ENCODE measurements at regions not wholly inside any gene's neighbourhood (a gene's known extent, or its start where the extent isn't known, plus 50 kb on each side); places are given as distances from the start of the nearest gene placed in this dataset.

DNA sequence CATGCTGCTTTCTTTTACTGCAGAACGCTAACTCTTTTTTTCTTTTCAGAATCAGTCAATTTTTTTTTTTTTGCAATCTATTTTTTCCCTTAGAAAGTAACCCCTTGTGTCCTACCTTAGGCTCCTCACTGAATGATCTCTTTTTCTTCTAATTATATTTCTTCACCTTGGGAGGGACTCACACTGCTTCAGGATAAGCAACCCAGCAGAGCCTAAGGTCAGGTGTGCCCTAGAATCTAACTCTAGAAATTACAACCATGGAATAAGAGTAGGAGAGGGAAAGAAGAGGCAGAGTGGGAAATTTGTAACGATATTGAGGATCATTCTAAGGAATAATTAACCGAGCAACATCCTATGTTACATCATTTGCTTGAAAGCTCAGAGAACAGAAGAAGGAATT is 564.0 kb upstream of the MEF2C start:
- Histone ChIP-seq H4K91ac (ENCODE audit: low read depth, low read length, poor library complexity) (no peak overlapping the region), H2BK120ac (ENCODE audit: low read depth, low read length) (no peak overlapping the region), H3K9me3 (replicated peaks in 1 of 2; ENCODE audit: control insufficient read depth in 2 of 2, insufficient read depth in 1 of 2, low read depth in 1 of 2, low read length in 2 of 2) (no peaks in the 10 kb centered on the region), H3K27me3 (ENCODE audit: control insufficient read depth in 3 of 3, insufficient read depth in 3 of 3, low read depth in 1 of 3, low read length in 3 of 3) (no peaks in the 10 kb centered on the region), H3K4me3 (ENCODE audit: low read length in 2 of 2) (no peak overlapping the region), H2AK5ac (ENCODE audit: low read depth, low read length) (no peak overlapping the region), H3K27ac (replicated peaks; ENCODE audit: low read length) (no peak overlapping the region), H2AFZ (ENCODE audit: low read length) (no peak overlapping the region), H3K4me2 (ENCODE audit: insufficient read depth, low read length, poor library complexity, severe bottlenecking) (no peak overlapping the region), H2BK12ac (ENCODE audit: low read length) (no peak overlapping the region), H2BK5ac (ENCODE audit: low read length) (no peak overlapping the region), H3K4me1 (ENCODE audit: control insufficient read depth in 2 of 2, insufficient read depth in 1 of 2, low read depth in 1 of 2, low read length in 2 of 2) (no peaks in the 10 kb centered on the region), H3K4ac (ENCODE audit: low read length) (no peak overlapping the region), H2BK15ac (ENCODE audit: low read length) (no peak overlapping the region), H3K18ac (ENCODE audit: low read length) (no peak overlapping the region), H3K23ac (ENCODE audit: low read depth, low read length, poor library complexity) (no peak overlapping the region), H3K14ac (ENCODE audit: low read length) (no peak overlapping the region), H3K9ac (ENCODE audit: low read depth, low read length, poor library complexity) (no peak overlapping the region), H3K36me3 (replicated peaks in 1 of 2; ENCODE audit: control insufficient read depth in 2 of 2, insufficient read depth in 2 of 2, low read length in 2 of 2) (no peaks in the 10 kb centered on the region), H3K79me1 (ENCODE audit: low read depth, low read length) (no peaks in the 10 kb centered on the region), H4K8ac (ENCODE audit: low read depth, low read length) (no peak overlapping the region)
- WGBS, 2 donors (ENCODE audit: extremely low coverage in 2 of 2, insufficient read length in 2 of 2, insufficient replicate concordance in 1 of 2) = no CpG with 5 or more reads among the region's 3 CpGs
- DNase-seq (ENCODE audit: low spot score) = no peak

DNA sequence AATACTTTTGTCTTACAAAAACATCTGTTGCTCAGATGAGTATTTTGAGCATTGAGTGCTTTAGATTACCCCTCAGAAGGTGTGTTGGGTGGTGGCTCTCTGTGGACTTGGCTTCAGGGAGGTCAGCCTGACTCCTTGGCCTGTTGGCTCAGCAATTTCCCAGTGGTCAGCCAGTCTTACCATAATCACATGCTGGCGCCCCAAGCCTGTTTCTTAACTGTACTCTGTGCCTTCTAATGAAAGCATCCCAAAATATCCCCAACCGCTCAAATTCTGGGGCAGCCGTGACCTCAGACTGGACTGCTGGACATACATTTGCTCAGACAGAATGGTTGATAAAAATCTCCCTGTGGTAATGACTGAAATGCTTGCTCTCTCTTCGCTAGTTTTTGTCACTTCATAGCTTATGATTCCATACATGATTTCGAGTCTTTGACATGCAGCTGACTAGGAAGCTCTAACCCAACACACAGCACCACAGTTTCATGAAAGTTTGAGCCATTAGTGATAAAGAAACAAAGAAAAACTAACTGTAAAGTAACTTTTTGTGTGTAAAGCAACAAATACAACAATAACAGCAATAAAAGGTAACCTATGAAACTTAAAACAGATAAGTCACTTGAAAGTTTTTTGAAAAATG is 562.2 kb upstream of the MEF2C start:
- Histone ChIP-seq H3K4me1 (ENCODE audit: control insufficient read depth in 2 of 2, insufficient read depth in 1 of 2, low read depth in 1 of 2, low read length in 2 of 2) (no peaks in the 10 kb centered on the region), H3K4me3 (ENCODE audit: low read length in 2 of 2) (no peak overlapping the region), H3K14ac (ENCODE audit: low read length) (no peak overlapping the region), H3K36me3 (replicated peaks in 1 of 2; ENCODE audit: control insufficient read depth in 2 of 2, insufficient read depth in 2 of 2, low read length in 2 of 2) (no peaks in the 10 kb centered on the region), H3K18ac (ENCODE audit: low read length) (no peak overlapping the region), H2BK12ac (ENCODE audit: low read length) (no peak overlapping the region), H4K8ac (ENCODE audit: low read depth, low read length) (no peak overlapping the region), H3K23ac (ENCODE audit: low read depth, low read length, poor library complexity) (no peak overlapping the region), H3K79me1 (ENCODE audit: low read depth, low read length) (no peaks in the 10 kb centered on the region), H2BK5ac (ENCODE audit: low read length) (no peak overlapping the region), H2AK5ac (ENCODE audit: low read depth, low read length) (no peak overlapping the region), H3K9ac (ENCODE audit: low read depth, low read length, poor library complexity) (no peak overlapping the region), H3K27ac (replicated peaks; ENCODE audit: low read length) (no peak overlapping the region), H3K9me3 (replicated peaks in 1 of 2; ENCODE audit: control insufficient read depth in 2 of 2, insufficient read depth in 1 of 2, low read depth in 1 of 2, low read length in 2 of 2) (no peaks in the 10 kb centered on the region), H2BK120ac (ENCODE audit: low read depth, low read length) (no peak overlapping the region), H2AFZ (ENCODE audit: low read length) (peak overlapping the region; percentile 64), H3K4me2 (ENCODE audit: insufficient read depth, low read length, poor library complexity, severe bottlenecking) (no peak overlapping the region), H3K27me3 (ENCODE audit: control insufficient read depth in 3 of 3, insufficient read depth in 3 of 3, low read depth in 1 of 3, low read length in 3 of 3) (no peaks in the 10 kb centered on the region), H2BK15ac (ENCODE audit: low read length) (no peak overlapping the region), H3K4ac (ENCODE audit: low read length) (no peak overlapping the region), H4K91ac (ENCODE audit: low read depth, low read length, poor library complexity) (no peak overlapping the region)
- no CpG with 5 or more reads among the region's 5 CpGs for WGBS, 2 donors (ENCODE audit: extremely low coverage in 2 of 2, insufficient read length in 2 of 2, insufficient replicate concordance in 1 of 2)
- no peak for DNase-seq (ENCODE audit: low spot score)

DNA sequence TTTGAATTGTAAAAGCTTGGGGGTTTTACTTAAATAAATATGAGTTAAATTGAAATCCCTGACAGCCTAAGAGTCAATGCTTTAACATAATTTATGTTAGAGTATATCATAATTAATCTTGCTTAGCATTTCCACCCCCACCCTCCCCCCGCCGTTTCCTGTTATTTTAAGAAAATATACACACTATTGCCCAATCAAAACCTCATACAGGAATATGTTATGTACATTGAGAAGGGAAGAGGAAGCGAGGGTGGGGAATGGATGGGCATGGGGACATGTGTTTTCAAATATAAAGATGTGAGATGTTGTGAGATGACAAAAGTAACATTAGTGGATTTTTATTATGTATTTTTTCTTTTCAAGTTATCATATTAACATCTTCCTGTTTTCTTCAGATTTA is 561.1 kb upstream of the MEF2C start:
- Histone ChIP-seq H4K8ac (ENCODE audit: low read depth, low read length) (no peak overlapping the region), H3K9ac (ENCODE audit: low read depth, low read length, poor library complexity) (no peak overlapping the region), H2AFZ (ENCODE audit: low read length) (no peak overlapping the region), H3K4me3 (ENCODE audit: low read length in 2 of 2) (no peak overlapping the region), H3K79me1 (ENCODE audit: low read depth, low read length) (no peaks in the 10 kb centered on the region), H3K9me3 (replicated peaks in 1 of 2; ENCODE audit: control insufficient read depth in 2 of 2, insufficient read depth in 1 of 2, low read depth in 1 of 2, low read length in 2 of 2) (no peaks in the 10 kb centered on the region), H3K36me3 (replicated peaks in 1 of 2; ENCODE audit: control insufficient read depth in 2 of 2, insufficient read depth in 2 of 2, low read length in 2 of 2) (no peaks in the 10 kb centered on the region), H3K14ac (ENCODE audit: low read length) (no peak overlapping the region), H2BK12ac (ENCODE audit: low read length) (no peak overlapping the region), H3K4ac (ENCODE audit: low read length) (no peak overlapping the region), H4K91ac (ENCODE audit: low read depth, low read length, poor library complexity) (no peak overlapping the region), H2BK120ac (ENCODE audit: low read depth, low read length) (no peak overlapping the region), H3K23ac (ENCODE audit: low read depth, low read length, poor library complexity) (no peak overlapping the region), H2AK5ac (ENCODE audit: low read depth, low read length) (no peak overlapping the region), H3K27ac (replicated peaks; ENCODE audit: low read length) (no peak overlapping the region), H3K4me1 (ENCODE audit: control insufficient read depth in 2 of 2, insufficient read depth in 1 of 2, low read depth in 1 of 2, low read length in 2 of 2) (no peaks in the 10 kb centered on the region), H2BK5ac (ENCODE audit: low read length) (no peak overlapping the region), H2BK15ac (ENCODE audit: low read length) (no peak overlapping the region), H3K4me2 (ENCODE audit: insufficient read depth, low read length, poor library complexity, severe bottlenecking) (no peak overlapping the region), H3K18ac (ENCODE audit: low read length) (no peak overlapping the region), H3K27me3 (ENCODE audit: control insufficient read depth in 3 of 3, insufficient read depth in 3 of 3, low read depth in 1 of 3, low read length in 3 of 3) (no peaks in the 10 kb centered on the region)
- WGBS, 2 donors (ENCODE audit: extremely low coverage in 2 of 2, insufficient read length in 2 of 2, insufficient replicate concordance in 1 of 2) = no CpG with 5 or more reads among the region's 3 CpGs
- no peak for DNase-seq (ENCODE audit: low spot score)

DNA sequence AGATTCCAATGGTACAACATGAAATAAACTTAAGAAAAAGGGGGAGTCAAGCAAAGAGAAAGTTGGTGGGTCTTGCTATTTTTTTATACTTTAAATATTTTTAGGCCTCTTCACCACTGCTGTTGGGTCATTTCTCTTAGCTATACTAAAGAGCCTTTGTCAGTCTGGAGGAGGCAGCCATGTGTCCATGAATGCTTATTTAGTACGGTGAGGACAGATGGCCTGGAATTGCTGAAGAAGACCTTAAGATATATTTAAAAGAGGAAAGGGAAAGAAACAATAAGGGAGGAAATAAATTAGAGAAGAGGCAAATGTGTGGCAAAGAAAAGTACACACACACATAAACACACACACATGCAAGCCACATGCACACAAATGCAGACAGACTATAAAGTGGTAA is 560.5 kb upstream of the MEF2C start:
- Histone ChIP-seq H3K14ac (ENCODE audit: low read length) (no peak overlapping the region), H3K36me3 (replicated peaks in 1 of 2; ENCODE audit: control insufficient read depth in 2 of 2, insufficient read depth in 2 of 2, low read length in 2 of 2) (no peaks in the 10 kb centered on the region), H3K9me3 (replicated peaks in 1 of 2; ENCODE audit: control insufficient read depth in 2 of 2, insufficient read depth in 1 of 2, low read depth in 1 of 2, low read length in 2 of 2) (no peaks in the 10 kb centered on the region), H2AFZ (ENCODE audit: low read length) (peak overlapping the region; percentile 54), H2AK5ac (ENCODE audit: low read depth, low read length) (no peak overlapping the region), H4K91ac (ENCODE audit: low read depth, low read length, poor library complexity) (no peak overlapping the region), H2BK120ac (ENCODE audit: low read depth, low read length) (no peak overlapping the region), H3K18ac (ENCODE audit: low read length) (no peak overlapping the region), H2BK15ac (ENCODE audit: low read length) (no peak overlapping the region), H3K4me2 (ENCODE audit: insufficient read depth, low read length, poor library complexity, severe bottlenecking) (no peak overlapping the region), H3K4me1 (ENCODE audit: control insufficient read depth in 2 of 2, insufficient read depth in 1 of 2, low read depth in 1 of 2, low read length in 2 of 2) (no peaks in the 10 kb centered on the region), H2BK12ac (ENCODE audit: low read length) (no peak overlapping the region), H3K23ac (ENCODE audit: low read depth, low read length, poor library complexity) (no peak overlapping the region), H4K8ac (ENCODE audit: low read depth, low read length) (no peak overlapping the region), H3K27ac (replicated peaks; ENCODE audit: low read length) (no peak overlapping the region), H3K4me3 (ENCODE audit: low read length in 2 of 2) (no peak overlapping the region), H2BK5ac (ENCODE audit: low read length) (no peak overlapping the region), H3K79me1 (ENCODE audit: low read depth, low read length) (no peaks in the 10 kb centered on the region), H3K27me3 (ENCODE audit: control insufficient read depth in 3 of 3, insufficient read depth in 3 of 3, low read depth in 1 of 3, low read length in 3 of 3) (no peaks in the 10 kb centered on the region), H3K4ac (ENCODE audit: low read length) (no peak overlapping the region), H3K9ac (ENCODE audit: low read depth, low read length, poor library complexity) (no peak overlapping the region)
- DNase-seq (ENCODE audit: low spot score) = no peak
- no CpG with 5 or more reads among the region's 1 CpG for WGBS, 2 donors (ENCODE audit: extremely low coverage in 2 of 2, insufficient read length in 2 of 2, insufficient replicate concordance in 1 of 2)

Data from neuronal stem cell (in vitro differentiated cells).